GM11168 (cell line): ENCODE measurements at regions not wholly inside any gene's neighbourhood (a gene's known extent, or its start where the extent isn't known, plus 50 kb on each side); places are given as distances from the start of the nearest gene placed in this dataset.

Source experiments
- in situ Hi-C: fragments of 300-500 bp; cut with MboI; formaldehyde crosslinking; loops from one replicate; pipeline ENCODE4 v1.12.0; 2022; ENCODE audit warnings: low sequenced_read_pairs; ENCODE audit not compliant: unreplicated experiment

GRCh38 chr5:138666226-138666742, 86.9 kb upstream of the CTNNA1 start:
- in situ Hi-C loops: no loop called here

GRCh38 chr5:138665261-138665660, 88.0 kb upstream of the CTNNA1 start:
- in situ Hi-C loops: no loop called here

- in situ Hi-C loops: no loop called here
These were observed 88.8 kb upstream of the CTNNA1 start for GRCh38 chr5:138664276-138664943.

- in situ Hi-C loops: no loop called here
These were observed 88.4 kb upstream of the HSPA9 start for GRCh38 chr5:138663561-138663960.

GRCh38 chr5:138663009-138663408, 87.8 kb upstream of the HSPA9 start:
- in situ Hi-C loops: no loop called here

- in situ Hi-C loops: no loop called here
These were observed 87.4 kb upstream of the HSPA9 start for GRCh38 chr5:138662599-138662998.

- in situ Hi-C loops: no loop called here
These were observed 86.8 kb upstream of the HSPA9 start for GRCh38 chr5:138661991-138662434.

- in situ Hi-C loops: no loop called here
These were observed 86.2 kb upstream of the HSPA9 start for GRCh38 chr5:138661291-138661960.

- in situ Hi-C loops: no loop called here
These were observed 84.9 kb upstream of the HSPA9 start for GRCh38 chr5:138660051-138660572.

GRCh38 chr5:138659561-138659960, 84.4 kb upstream of the HSPA9 start:
- in situ Hi-C loops: no loop called here

GRCh38 chr5:138659121-138659520, 83.9 kb upstream of the HSPA9 start:
- in situ Hi-C loops: no loop called here

GRCh38 chr5:138658676-138659075, 83.5 kb upstream of the HSPA9 start:
- in situ Hi-C loops: no loop called here

GRCh38 chr5:138657360-138657759, 82.2 kb upstream of the HSPA9 start:
- in situ Hi-C loops: no loop called here

GRCh38 chr5:138656916-138657315, 81.7 kb upstream of the HSPA9 start:
- in situ Hi-C loops: no loop called here

GRCh38 chr5:138655530-138656190, 80.5 kb upstream of the HSPA9 start:
- in situ Hi-C loops: no loop called here

GRCh38 chr5:138654281-138654867, 79.2 kb upstream of the HSPA9 start:
- in situ Hi-C loops: no loop called here

- in situ Hi-C loops: no loop called here
These were observed 78.3 kb upstream of the HSPA9 start for GRCh38 chr5:138653502-138653901.

GRCh38 chr5:138651767-138652117, 76.5 kb upstream of the HSPA9 start:
- in situ Hi-C loops: no loop called here

GRCh38 chr5:138651058-138651766, 76.0 kb upstream of the HSPA9 start:
- in situ Hi-C loops: no loop called here

- in situ Hi-C loops: no loop called here
These were observed 75.0 kb upstream of the HSPA9 start for GRCh38 chr5:138650196-138650595.
